Cardiac septum (tissue), 1 donor: ENCODE measurements at regions not wholly inside any gene's neighbourhood (a gene's known extent, or its start where the extent isn't known, plus 50 kb on each side); places are given as distances from the start of the nearest gene placed in this dataset.

Source experiments
- DNase-seq: peaks from one replicate; pipeline ENCODE4 v3.0.0-alpha.2; 2020; ENCODE audit warnings: low spot score
- intact Hi-C: fragments of 100-400 bp; cut with DNase I; formaldehyde crosslinking; loops from one replicate; pipeline ENCODE4 v1.14.0; 2022
- donor health status: DM: no; HTN: no; CAD: no.

DNA sequence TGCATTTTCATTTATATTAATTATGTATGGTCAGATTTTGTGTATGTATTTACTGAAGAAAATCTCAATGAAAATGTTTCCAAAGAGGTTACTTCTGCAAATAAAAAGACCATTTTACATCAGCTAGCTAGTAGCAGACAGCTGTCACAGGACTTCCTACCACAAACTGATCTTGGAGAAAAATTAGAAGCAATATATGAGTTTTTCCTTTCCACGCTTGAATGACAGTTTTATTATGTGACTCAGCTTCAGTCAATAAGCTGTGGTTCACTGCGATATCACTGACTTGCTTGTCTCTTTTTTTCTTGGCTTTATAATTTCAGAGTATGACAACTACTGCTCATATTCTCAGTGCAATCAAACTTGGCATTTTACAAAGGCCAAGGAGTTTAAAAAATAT lies 787.4 kb upstream of the GALNTL6 start:
- intact Hi-C loops = no loop called here
- no peak for DNase-seq

DNA sequence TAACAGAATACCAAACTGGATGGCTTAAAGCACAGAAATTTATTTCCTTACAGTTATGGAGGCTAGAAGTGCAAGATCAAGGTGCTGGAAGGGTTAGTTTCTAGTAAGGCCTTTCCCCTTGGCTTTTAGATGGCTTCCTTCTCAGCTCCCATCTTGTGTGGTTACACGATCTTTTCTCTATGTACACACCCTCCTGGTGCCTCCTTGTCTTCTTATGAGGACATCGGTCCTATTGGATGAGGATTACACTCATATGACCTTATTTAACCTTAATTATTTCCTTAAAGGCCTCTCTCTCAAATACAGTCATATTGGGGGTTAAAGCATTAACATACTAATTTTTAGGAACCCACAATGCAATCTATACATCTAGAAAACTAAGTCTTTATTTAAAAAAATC lies 787.9 kb upstream of the GALNTL6 start:
- no peak for DNase-seq
- intact Hi-C loops = no loop called here

DNA sequence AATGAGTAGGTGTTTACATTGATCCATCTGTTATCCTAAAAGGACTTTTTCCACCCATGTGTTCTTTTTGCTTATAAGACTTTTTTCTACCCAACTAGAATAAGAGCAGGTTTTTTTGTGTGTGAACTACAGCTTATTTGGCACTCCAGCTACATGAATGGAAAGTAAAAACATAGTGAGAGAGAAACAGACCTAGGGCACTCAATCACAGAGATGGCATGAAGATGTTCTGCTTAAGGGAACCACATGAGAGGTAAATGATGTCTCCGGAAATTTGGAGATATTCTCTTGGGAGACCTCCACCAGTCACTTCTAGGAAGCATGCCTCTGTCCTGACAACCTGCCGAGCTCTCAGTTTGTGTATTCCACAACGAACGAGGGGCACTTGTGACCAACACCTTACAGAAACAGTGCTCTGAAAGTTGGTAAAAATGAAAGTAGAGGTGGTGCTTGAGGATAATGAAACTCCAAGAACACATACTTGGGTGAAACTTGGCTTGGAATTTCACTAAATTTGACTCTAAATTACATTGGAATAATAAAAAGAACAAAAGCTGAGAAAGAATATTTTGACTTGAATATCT lies 788.4 kb upstream of the GALNTL6 start:
- intact Hi-C loops = no loop called here
- no peak for DNase-seq

GRCh38 chr4:171022824-171023230 lies 790.4 kb upstream of the GALNTL6 start:
- intact Hi-C loops = no loop called here

DNA sequence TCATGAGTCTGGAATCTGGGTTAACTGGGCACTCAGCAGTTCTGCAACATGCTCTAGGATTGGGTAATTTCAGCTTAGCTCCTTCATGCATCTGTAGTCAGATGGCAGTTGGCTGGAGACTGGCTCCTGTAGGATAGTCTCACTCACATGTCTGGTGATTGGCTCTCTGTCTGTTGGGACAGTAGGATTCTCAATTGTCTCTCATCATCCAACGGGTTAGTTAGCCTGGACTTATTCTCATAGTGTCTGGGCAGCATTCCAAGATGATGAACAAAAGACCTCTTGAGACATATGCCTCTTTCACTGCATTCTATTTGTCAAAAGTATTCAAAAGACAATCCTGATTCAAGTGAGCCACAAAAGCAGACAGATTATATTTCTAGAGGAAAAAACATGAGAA lies 795.6 kb upstream of the GALNTL6 start:
- intact Hi-C loops = no loop called here

More at GRCh38 chr4:171022824-171023230, 790.4 kb upstream of the GALNTL6 start:
- DNase-seq = no peak

DNA sequence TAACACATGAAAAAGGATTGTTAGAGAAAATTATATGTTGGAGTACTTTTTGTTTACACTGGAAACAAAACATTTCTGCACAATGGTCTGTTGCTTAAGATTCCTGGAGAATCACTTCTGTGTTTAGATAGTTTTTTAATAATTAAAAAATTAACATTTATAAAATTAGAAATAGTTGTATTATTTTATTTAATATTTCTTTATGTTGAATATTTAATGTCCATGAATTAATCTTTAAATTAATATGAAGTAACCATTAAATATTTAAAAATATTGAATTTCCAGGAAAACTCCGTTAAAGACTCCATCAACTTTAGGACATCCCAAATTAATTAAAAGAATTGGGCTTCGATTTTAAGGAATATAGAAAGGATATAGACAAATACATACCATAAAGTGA lies 797.1 kb upstream of the GALNTL6 start:
- intact Hi-C loops = no loop called here
- DNase-seq = no peak

More for the DNA sequence above, 795.6 kb upstream of the GALNTL6 start:
- no peak for DNase-seq

DNA sequence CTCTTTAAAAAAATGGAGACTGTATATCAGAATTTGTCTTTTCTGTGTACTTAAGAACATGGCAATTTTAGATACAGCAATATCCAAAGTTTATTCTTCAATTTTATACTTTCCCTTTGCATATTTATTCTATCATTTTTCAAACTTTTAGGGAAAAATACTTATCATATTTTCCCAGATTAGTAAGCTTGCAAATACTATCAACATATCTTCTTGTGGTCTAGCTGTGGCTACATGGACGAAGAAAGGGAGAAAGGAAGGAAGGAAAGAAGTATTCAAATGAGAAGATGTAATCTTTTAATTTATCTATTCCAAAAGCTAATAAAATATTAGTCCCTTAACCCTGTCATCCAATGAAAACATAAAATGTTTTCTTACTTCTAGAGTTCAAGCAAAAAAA lies 797.8 kb upstream of the GALNTL6 start:
- intact Hi-C loops = no loop called here

DNA sequence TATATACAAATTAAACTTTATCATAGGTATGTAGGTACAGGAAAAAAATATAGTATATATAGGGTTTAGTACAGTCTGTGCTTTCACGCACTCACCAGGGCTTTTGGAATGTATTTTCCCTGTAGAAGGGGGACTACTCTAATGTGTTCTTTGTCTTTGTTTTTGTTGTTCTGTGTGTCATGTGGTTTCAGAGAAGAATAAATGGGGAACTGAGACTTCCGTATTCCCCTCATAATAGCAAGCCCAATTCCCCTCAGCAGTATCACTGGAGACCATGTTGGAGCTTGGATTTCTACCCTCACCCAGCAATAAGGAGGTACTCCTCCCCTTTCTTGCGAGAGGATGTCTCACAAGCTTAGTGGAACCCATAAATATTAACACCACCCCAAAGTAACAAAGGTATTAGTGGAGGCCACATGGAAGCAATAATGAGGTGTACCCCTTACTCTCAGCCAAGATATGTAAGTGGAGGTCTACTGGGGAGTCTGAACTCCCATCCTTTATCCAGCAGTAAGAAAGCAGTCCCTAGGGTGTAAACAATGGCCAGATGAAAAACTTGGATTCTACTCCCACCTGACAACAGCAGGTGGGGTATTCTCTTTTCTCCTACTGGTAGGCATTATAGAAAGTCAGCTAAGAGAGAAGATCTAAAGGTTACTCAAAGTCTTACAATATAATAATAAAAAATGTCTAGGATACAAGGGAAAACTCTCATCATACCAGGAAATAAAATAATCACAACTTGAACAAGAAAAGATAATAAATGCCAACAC lies 805.4 kb upstream of the GALNTL6 start:
- intact Hi-C loops = no loop called here

More for the DNA sequence above, 797.8 kb upstream of the GALNTL6 start:
- no peak for DNase-seq

DNA sequence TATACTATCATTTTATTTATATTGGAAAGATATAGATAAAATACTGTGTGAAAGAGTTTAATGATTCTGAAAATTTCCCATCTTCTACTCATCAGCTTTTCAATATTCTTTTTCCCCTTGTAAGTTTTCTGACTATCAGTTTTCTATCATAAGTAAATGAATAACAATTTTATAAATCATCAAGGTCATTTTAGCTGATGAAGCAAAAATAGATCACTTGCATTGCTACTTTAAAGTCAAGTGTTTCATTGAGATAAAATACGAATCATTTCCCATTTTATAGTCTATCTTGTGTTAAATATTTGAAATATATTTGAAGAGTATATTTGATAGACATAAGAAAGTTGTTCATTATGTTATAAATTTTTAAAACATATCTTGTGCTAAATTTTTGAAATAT lies 811.0 kb upstream of the GALNTL6 start:
- intact Hi-C loops = no loop called here
- DNase-seq = no peak

More for the DNA sequence above, 805.4 kb upstream of the GALNTL6 start:
- DNase-seq = no peak

- no peak for DNase-seq
- intact Hi-C loops = no loop called here
Measured at GRCh38 chr4:170990989-170991589, 822.1 kb upstream of the GALNTL6 start.

- intact Hi-C loops = no loop called here
- DNase-seq = no peak
Measured at GRCh38 chr4:170988446-170988845, 824.8 kb upstream of the GALNTL6 start.

- intact Hi-C loops = no loop called here
- DNase-seq = no peak
Measured at GRCh38 chr4:170979736-170980135, 833.5 kb upstream of the GALNTL6 start.

DNA sequence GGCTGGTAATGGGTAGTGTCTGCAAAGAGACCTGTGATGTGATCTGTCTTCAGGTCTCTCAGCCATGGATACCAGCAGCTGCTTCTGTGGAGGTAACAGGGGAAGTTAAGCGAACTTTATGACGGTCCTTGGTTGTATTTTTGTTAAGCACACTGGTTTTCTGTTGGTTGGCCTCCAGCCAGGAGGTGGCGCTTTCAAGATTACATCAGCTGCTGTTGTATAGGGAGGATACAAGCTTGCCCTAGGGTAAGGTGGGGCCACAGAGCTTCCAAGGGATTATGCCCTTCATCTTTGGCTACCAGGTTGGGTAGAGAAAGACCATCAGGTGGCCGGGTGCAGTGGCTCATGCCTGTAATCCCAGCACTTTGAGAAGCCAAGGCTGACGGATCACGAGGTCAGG lies 834.2 kb upstream of the GALNTL6 start:
- no peak for DNase-seq
- intact Hi-C loops = no loop called here

DNA sequence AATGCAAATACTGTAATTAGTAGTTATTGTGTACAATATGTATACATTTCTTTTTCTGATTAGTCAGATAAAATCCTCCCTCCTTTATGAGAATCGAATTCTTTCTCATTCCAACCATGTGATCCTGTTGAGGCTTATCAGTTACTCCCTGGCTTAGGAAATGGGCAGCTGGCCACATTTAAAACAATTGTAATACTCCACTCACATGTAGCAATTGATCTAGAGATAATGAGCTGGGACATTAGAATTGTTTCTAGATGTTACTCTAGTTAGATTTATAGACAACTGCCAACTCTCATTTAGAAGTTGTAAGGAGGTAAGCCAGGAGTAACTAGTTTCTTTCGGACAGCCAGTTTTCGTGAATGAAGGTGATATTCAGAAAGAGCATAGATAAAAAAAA lies 859.3 kb upstream of the AADAT start:
- intact Hi-C loops = no loop called here
- DNase-seq = no peak

- intact Hi-C loops = no loop called here
Measured at GRCh38 chr4:170940043-170940724, 850.4 kb upstream of the AADAT start.

DNA sequence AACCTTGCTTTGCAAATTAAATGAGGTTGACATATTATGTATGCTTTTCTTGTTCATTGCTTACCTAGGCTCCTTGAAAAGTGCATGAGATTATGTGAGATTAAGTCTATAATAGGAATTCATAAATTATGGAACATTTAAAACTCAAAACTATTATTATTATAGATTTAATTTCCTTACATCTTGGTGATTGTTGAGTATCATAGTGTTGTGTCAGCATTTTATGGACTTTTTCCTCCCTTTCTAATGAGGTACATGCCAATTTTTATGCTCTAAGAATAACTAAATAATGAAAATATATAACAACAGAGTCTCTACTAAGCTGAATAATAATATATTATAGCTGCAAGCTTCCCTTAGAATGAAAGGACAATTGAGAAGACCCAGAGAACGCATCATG lies 848.8 kb upstream of the AADAT start:
- intact Hi-C loops = no loop called here
- DNase-seq = no peak

More at GRCh38 chr4:170940043-170940724, 850.4 kb upstream of the AADAT start:
- DNase-seq = no peak

DNA sequence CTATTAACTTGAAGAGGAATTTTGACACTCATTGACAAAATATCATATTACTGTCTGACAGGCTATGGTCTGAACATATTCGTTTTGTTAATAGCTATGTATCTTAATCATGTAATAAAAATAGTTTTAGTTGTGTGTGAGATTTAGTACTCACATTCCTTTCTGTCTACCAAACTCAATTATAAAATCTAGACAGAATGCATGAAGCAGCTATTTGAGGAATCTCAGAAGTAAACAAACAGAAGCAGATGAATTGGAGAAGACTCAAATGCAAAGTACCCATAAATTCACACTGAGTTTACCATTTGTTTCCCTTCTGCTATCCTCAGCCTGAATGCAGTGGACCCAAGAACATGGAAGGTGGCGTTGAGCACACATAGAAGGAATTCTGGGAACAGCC lies 841.6 kb upstream of the AADAT start:
- no peak for DNase-seq
- intact Hi-C loops = no loop called here

GRCh38 chr4:170888660-170889059 lies 798.9 kb upstream of the AADAT start:
- intact Hi-C loops = no loop called here
- no peak for DNase-seq

GRCh38 chr4:170887396-170887795 lies 797.6 kb upstream of the AADAT start:
- no peak for DNase-seq
- intact Hi-C loops = no loop called here

DNA sequence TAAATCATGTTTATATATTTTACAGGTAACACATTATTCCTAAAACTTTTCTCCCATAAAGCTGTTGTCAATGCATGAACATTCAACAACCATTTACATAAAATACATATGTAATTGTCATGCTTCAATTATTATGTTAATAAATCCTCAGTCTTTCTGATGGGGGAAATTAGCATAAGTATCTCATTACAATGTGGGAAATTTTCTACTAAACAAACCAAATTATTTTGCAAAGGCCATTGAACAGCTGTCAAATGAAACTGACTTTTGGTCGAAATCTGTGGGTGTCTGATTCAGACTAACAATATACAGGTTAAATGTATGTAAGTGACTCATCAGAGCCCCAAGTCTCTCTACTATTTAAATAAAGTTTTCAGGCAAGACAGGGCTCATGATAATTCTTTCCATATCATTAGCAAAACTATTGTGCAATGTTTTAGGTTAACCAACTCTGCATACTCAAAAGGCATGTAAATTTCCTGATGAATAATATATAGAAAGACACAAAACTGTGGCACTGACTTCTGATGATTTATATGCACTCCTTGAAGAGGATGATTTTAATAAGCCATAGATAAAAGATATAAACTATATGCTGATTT lies 795.3 kb upstream of the AADAT start:
- DNase-seq = no peak
- intact Hi-C loops = no loop called here
